ENCODE measurements at regions not wholly inside any gene's neighbourhood (a gene's known extent, or its start where the extent isn't known, plus 50 kb on each side); places are given as distances from the start of the nearest gene placed in this dataset.

DNA sequence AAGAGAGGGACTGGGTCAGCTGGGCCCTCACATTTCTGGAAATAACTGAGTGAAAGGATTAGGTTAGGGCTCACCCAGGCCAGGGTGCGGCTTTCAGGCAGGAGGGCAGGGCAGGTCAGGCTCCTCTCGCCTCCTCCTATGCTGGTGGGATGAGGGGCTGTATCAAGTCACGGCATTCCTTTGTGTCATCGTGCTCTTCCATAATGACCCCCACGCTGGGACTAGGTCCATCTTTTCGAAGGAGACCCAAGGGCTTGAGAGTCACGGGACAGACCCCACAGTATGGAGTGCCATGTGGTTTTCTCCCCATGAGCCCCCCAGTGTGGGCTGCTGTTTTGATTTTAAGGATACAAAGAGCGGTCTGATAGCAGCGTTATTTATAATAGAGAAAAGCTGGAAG is 137.8 kb upstream of the COPS8 start:
- Histone ChIP-seq H3K4me3 (ENCODE audit: control insufficient read depth in 1 of 7, extremely low read depth in 1 of 7, insufficient read depth in 4 of 7, low read depth in 2 of 7, low read length in 6 of 7) (no peak overlapping the region), H3K27me3 (replicated peaks in 2 of 5; ENCODE audit: control insufficient read depth in 4 of 5, insufficient read depth in 5 of 5, low read length in 4 of 5) (peaks cover 0 to 2% (median 0%) of the 10 kb centered on the region in 5 experiments), H3K27ac (ENCODE audit: insufficient read depth in 1 of 2, low read depth in 1 of 2, low read length in 2 of 2, poor library complexity in 1 of 2, severe bottlenecking in 2 of 2) (no peak overlapping the region), H3K4me1 (ENCODE audit: control extremely low read depth in 1 of 4, control insufficient read depth in 4 of 4, insufficient read depth in 4 of 4, low read length in 3 of 4) (no peaks in the 10 kb centered on the region), H3K36me3 (ENCODE audit: control insufficient read depth in 4 of 4, insufficient read depth in 4 of 4, low read length in 3 of 4) (no peaks in the 10 kb centered on the region), H3K9me3 (ENCODE audit: control extremely low read depth in 1 of 5, control insufficient read depth in 4 of 5, insufficient read depth in 2 of 5, low read depth in 1 of 5, low read length in 4 of 5) (peaks cover 0 to 7% (median 0%) of the 10 kb centered on the region in 5 experiments)
- ChIA-PET POLR2A (no interaction called here), CTCF (no interaction called here)
- no peak for DNase-seq
- 99% methylated on average over 9 of the region's 9 CpGs for WGBS (ENCODE audit: insufficient coverage)

DNA sequence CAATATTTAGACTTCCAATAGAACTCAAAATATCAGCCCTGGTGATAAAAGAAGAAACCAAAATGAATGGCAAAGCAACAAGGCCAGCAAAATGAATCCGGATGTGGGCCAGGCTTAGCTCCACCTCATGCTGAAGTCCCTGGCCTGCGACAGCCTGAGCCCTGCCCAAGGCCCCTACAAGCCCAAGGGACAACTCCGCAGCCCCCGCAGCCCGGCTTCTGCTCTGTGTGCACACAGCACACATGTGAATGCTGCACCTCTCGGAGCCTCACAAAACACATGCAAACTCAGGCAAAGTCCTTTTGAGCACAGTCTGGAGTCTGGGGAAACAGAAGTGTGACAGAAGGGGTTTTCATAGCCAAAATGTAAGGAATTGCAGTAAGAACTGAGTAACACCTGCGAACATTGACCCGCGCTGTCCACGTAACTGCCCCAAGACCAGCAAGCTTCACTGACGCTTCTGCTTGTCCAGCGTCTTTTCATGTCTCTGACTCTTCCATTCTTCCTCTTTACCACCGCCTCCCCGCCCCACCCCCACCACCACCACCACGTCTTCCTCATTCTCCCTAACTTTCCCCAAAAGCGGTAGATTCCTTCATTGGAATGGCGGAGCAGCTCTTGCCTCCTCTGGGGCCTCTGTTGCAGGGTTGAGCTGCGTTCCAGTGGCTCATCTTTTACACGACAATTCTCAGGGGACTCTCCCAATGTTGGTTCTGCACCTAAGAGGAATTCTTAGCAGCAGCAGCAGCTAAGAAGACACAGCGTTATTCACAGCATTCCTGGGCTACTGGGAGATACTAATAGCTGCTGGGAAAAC is 136.4 kb upstream of the COPS8 start:
- Histone ChIP-seq H3K9me3 (ENCODE audit: control extremely low read depth in 1 of 5, control insufficient read depth in 4 of 5, insufficient read depth in 2 of 5, low read depth in 1 of 5, low read length in 4 of 5) (peaks cover 0 to 7% (median 0%) of the 10 kb centered on the region in 5 experiments), H3K4me1 (ENCODE audit: control extremely low read depth in 1 of 4, control insufficient read depth in 4 of 4, insufficient read depth in 4 of 4, low read length in 3 of 4) (no peaks in the 10 kb centered on the region), H3K27ac (ENCODE audit: insufficient read depth in 1 of 2, low read depth in 1 of 2, low read length in 2 of 2, poor library complexity in 1 of 2, severe bottlenecking in 2 of 2) (no peak overlapping the region), H3K27me3 (replicated peaks in 2 of 5; ENCODE audit: control insufficient read depth in 4 of 5, insufficient read depth in 5 of 5, low read length in 4 of 5) (peaks cover 0 to 2% (median 0%) of the 10 kb centered on the region in 5 experiments), H3K36me3 (ENCODE audit: control insufficient read depth in 4 of 4, insufficient read depth in 4 of 4, low read length in 3 of 4) (no peaks in the 10 kb centered on the region), H3K4me3 (ENCODE audit: control insufficient read depth in 1 of 7, extremely low read depth in 1 of 7, insufficient read depth in 4 of 7, low read depth in 2 of 7, low read length in 6 of 7) (no peak overlapping the region)
- ChIA-PET POLR2A (no interaction called here), CTCF (no interaction called here)
- no peak for DNase-seq
- 92% methylated on average over 14 of the region's 20 CpGs for WGBS (ENCODE audit: insufficient coverage)

DNA sequence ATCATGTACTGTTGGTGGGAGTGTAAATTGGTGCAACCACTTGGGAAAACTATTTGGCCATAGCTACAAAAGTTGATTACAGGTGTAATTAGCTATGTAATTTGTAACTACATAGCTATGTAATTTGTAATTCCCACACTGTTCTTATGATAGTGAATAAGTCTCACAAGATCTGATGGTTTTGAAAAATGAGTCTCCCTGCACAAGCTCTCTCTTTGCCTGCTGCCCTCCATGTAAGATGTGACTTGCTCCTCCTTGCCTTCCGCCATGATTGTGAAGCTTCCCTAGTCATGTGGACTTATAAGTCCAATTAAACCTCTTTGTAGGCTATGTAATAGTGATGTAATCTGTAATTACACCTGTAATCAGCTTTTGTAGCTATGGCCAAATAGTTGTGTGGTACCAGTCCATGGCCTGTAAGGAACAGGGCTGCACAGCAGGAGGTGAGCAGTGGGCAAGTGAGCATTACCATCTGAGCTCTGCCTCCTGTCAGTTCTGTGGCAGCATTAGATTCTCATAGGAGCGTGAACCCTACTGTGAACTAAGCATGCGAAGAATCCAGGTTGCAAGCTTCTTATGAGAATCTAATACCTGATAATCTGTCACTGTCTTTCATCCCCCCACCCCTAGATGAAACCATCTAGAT is 133.7 kb upstream of the COPS8 start:
- WGBS (ENCODE audit: insufficient coverage): 100% methylated on average over 1 of the region's 3 CpGs
- POLR2A ChIA-PET: no interaction called here
- peaks cover 0 to 6% (median 3%) of the 10 kb centered on the region in 4 experiments for H3K4me1 ChIP-seq (ENCODE audit: control extremely low read depth in 1 of 4, control insufficient read depth in 4 of 4, insufficient read depth in 4 of 4, low read length in 3 of 4)
- no peaks in the 10 kb centered on the region for H3K36me3 ChIP-seq (ENCODE audit: control insufficient read depth in 4 of 4, insufficient read depth in 4 of 4, low read length in 3 of 4)
- no peak overlapping the region for H3K4me3 ChIP-seq (ENCODE audit: control insufficient read depth in 1 of 7, extremely low read depth in 1 of 7, insufficient read depth in 4 of 7, low read depth in 2 of 7, low read length in 6 of 7)
- DNase-seq: no peak
- peaks cover 0 to 7% (median 0%) of the 10 kb centered on the region in 5 experiments for H3K9me3 ChIP-seq (ENCODE audit: control extremely low read depth in 1 of 5, control insufficient read depth in 4 of 5, insufficient read depth in 2 of 5, low read depth in 1 of 5, low read length in 4 of 5)
- CTCF ChIA-PET: interaction anchor here (0.8 kb wide), 1 partner anchor 9 kb away, joined by 3 read pairs; no protein-coding TSS in a partner anchor
- H3K27me3 ChIP-seq (replicated peaks in 2 of 5; ENCODE audit: control insufficient read depth in 4 of 5, insufficient read depth in 5 of 5, low read length in 4 of 5): peaks cover 0 to 2% (median 0%) of the 10 kb centered on the region in 5 experiments
- no peak overlapping the region for H3K27ac ChIP-seq (ENCODE audit: insufficient read depth in 1 of 2, low read depth in 1 of 2, low read length in 2 of 2, poor library complexity in 1 of 2, severe bottlenecking in 2 of 2)

DNA sequence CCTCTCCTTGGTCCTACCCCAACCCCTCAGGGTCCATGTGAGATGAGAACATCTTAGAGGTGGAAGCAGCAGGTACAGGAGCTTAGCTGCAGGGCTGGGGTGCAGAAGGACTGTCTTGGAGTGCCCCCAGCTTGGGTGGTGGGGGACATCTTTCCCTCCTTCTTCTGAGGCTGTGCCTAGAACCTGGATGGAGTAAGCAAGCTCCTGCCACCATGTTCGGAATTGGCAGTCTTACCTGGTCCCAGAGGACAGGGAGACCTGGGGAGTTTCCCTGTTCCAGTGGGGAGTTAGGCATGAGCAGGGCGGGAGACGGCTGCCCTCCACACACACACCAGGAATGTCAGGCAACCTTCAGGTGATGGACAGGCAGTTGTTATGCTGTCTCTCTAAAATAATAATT is 131.0 kb upstream of the COPS8 start:
- H3K4me1 ChIP-seq (ENCODE audit: control extremely low read depth in 1 of 4, control insufficient read depth in 4 of 4, insufficient read depth in 4 of 4, low read length in 3 of 4): peaks cover 0 to 6% (median 3%) of the 10 kb centered on the region in 4 experiments
- WGBS (ENCODE audit: insufficient coverage): no CpG with 5 or more reads among the region's 3 CpGs
- H3K27me3 ChIP-seq (replicated peaks in 2 of 5; ENCODE audit: control insufficient read depth in 4 of 5, insufficient read depth in 5 of 5, low read length in 4 of 5): peaks cover 0 to 2% (median 0%) of the 10 kb centered on the region in 5 experiments
- H3K36me3 ChIP-seq (ENCODE audit: control insufficient read depth in 4 of 4, insufficient read depth in 4 of 4, low read length in 3 of 4): no peaks in the 10 kb centered on the region
- no peak overlapping the region for H3K4me3 ChIP-seq (ENCODE audit: control insufficient read depth in 1 of 7, extremely low read depth in 1 of 7, insufficient read depth in 4 of 7, low read depth in 2 of 7, low read length in 6 of 7)
- no peak overlapping the region for H3K27ac ChIP-seq (ENCODE audit: insufficient read depth in 1 of 2, low read depth in 1 of 2, low read length in 2 of 2, poor library complexity in 1 of 2, severe bottlenecking in 2 of 2)
- peaks cover 0 to 7% (median 0%) of the 10 kb centered on the region in 5 experiments for H3K9me3 ChIP-seq (ENCODE audit: control extremely low read depth in 1 of 5, control insufficient read depth in 4 of 5, insufficient read depth in 2 of 5, low read depth in 1 of 5, low read length in 4 of 5)
- POLR2A ChIA-PET: no interaction called here
- CTCF ChIA-PET: no interaction called here
- no peak for DNase-seq

DNA sequence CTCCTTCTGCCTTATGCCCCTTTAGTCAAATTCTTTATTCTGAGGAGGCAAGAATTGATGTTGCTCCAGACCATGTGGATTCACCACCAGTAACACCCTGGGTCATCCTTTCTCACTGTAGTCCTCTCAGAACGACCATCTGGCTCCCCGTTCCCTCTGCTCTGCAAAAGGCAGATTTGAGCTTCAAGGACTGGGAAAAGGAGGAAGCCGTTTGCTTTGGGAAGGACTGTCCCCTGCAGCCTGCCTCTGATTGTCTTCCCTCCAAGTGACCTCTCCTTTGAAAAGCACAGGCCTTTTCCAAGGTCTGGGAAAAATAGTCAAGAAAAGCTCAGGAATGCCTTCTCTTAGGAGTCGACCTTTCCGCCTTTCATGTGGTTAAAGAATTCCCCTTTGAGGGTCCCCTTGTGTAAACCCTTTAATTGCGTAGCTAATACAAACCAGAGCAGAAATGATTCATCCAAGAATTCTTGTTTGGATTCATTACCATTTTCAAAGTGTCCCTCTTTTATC is 130.1 kb upstream of the COPS8 start:
- H3K27ac ChIP-seq (ENCODE audit: insufficient read depth in 1 of 2, low read depth in 1 of 2, low read length in 2 of 2, poor library complexity in 1 of 2, severe bottlenecking in 2 of 2): no peak overlapping the region
- ChIA-PET CTCF (no interaction called here), POLR2A (no interaction called here)
- no peak for DNase-seq
- no peak overlapping the region for H3K4me3 ChIP-seq (ENCODE audit: control insufficient read depth in 1 of 7, extremely low read depth in 1 of 7, insufficient read depth in 4 of 7, low read depth in 2 of 7, low read length in 6 of 7)
- 92% methylated on average over 5 of the region's 6 CpGs for WGBS (ENCODE audit: insufficient coverage)
- peaks cover 0 to 7% (median 0%) of the 10 kb centered on the region in 5 experiments for H3K9me3 ChIP-seq (ENCODE audit: control extremely low read depth in 1 of 5, control insufficient read depth in 4 of 5, insufficient read depth in 2 of 5, low read depth in 1 of 5, low read length in 4 of 5)
- peaks cover 0 to 6% (median 3%) of the 10 kb centered on the region in 4 experiments for H3K4me1 ChIP-seq (ENCODE audit: control extremely low read depth in 1 of 4, control insufficient read depth in 4 of 4, insufficient read depth in 4 of 4, low read length in 3 of 4)
- H3K27me3 ChIP-seq (replicated peaks in 2 of 5; ENCODE audit: control insufficient read depth in 4 of 5, insufficient read depth in 5 of 5, low read length in 4 of 5): peaks cover 0 to 2% (median 0%) of the 10 kb centered on the region in 5 experiments
- no peaks in the 10 kb centered on the region for H3K36me3 ChIP-seq (ENCODE audit: control insufficient read depth in 4 of 4, insufficient read depth in 4 of 4, low read length in 3 of 4)

DNA sequence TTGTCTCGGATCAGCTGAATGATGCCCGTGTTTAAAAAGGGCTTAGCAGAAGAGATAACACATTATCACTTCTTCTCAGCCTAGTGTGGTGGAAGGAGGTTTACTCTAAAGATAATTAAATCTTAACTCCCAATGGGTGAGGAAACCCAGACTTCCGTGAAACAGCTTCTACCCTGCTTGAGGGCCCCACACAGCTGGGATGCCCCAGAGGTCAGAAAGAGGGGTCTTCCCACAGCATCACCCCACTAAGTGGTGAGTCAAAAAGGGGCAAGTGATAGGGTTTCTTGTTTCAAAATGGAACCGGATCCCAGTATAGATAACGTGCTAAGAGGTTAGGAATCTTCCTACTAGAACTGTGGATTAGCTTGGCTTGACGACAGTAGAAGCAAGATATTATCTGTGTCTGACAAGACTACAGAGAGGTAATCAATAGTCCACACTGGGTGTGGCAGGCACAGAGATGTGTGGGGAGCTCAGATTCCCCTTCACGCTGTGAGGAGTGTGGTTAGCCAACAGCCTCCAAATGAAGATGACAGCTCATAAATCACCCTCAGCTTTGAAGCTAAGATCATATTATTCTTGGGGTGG is 129.6 kb upstream of the COPS8 start:
- peak; percentile 14 to 82 (median 66) for DNase-seq
- H3K4me1 ChIP-seq (ENCODE audit: control extremely low read depth in 1 of 4, control insufficient read depth in 4 of 4, insufficient read depth in 4 of 4, low read length in 3 of 4): peaks cover 0 to 6% (median 3%) of the 10 kb centered on the region in 4 experiments
- H3K36me3 ChIP-seq (ENCODE audit: control insufficient read depth in 4 of 4, insufficient read depth in 4 of 4, low read length in 3 of 4): no peaks in the 10 kb centered on the region
- no peak overlapping the region for H3K4me3 ChIP-seq (ENCODE audit: control insufficient read depth in 1 of 7, extremely low read depth in 1 of 7, insufficient read depth in 4 of 7, low read depth in 2 of 7, low read length in 6 of 7)
- H3K27ac ChIP-seq (ENCODE audit: insufficient read depth in 1 of 2, low read depth in 1 of 2, low read length in 2 of 2, poor library complexity in 1 of 2, severe bottlenecking in 2 of 2): no peak overlapping the region
- ChIA-PET CTCF (interaction anchor here (1.3 kb wide), 1 partner anchor 15 kb away, joined by 3 read pairs; no protein-coding TSS in a partner anchor), POLR2A (no interaction called here)
- WGBS (ENCODE audit: insufficient coverage): 57% methylated on average over 5 of the region's 7 CpGs
- H3K9me3 ChIP-seq (ENCODE audit: control extremely low read depth in 1 of 5, control insufficient read depth in 4 of 5, insufficient read depth in 2 of 5, low read depth in 1 of 5, low read length in 4 of 5): peaks cover 0 to 7% (median 0%) of the 10 kb centered on the region in 5 experiments
- peaks cover 0 to 2% (median 0%) of the 10 kb centered on the region in 5 experiments for H3K27me3 ChIP-seq (replicated peaks in 2 of 5; ENCODE audit: control insufficient read depth in 4 of 5, insufficient read depth in 5 of 5, low read length in 4 of 5)
